ENCODE measurements at regions not wholly inside any gene's neighbourhood (a gene's known extent, or its start where the extent isn't known, plus 50 kb on each side); places are given as distances from the start of the nearest gene placed in this dataset.

- Histone ChIP-seq H3K4me3 (no peak overlapping the region), H3K4me1 (no peaks in the 10 kb centered on the region), H3K27ac (no peak overlapping the region), H3K9me3 (no peaks in the 10 kb centered on the region), H3K27me3 (ENCODE audit: insufficient read depth in 3 of 3, low read length in 2 of 3) (no peaks in the 10 kb centered on the region), H3K36me3 (ENCODE audit: insufficient read depth in 1 of 2, low read depth in 1 of 2) (no peaks in the 10 kb centered on the region)
- intact Hi-C loops (cut with DNase I), result no loop called here
- WGBS, 3 donors, result 30 to 51% (median 32%) methylated on average over 8 of the region's 8 CpGs
- peak; percentile 73 to 75 for DNase-seq
- ATAC-seq, result peak; percentile 57 to 95 (median 91)
- TF ChIP-seq, protein P1, sequence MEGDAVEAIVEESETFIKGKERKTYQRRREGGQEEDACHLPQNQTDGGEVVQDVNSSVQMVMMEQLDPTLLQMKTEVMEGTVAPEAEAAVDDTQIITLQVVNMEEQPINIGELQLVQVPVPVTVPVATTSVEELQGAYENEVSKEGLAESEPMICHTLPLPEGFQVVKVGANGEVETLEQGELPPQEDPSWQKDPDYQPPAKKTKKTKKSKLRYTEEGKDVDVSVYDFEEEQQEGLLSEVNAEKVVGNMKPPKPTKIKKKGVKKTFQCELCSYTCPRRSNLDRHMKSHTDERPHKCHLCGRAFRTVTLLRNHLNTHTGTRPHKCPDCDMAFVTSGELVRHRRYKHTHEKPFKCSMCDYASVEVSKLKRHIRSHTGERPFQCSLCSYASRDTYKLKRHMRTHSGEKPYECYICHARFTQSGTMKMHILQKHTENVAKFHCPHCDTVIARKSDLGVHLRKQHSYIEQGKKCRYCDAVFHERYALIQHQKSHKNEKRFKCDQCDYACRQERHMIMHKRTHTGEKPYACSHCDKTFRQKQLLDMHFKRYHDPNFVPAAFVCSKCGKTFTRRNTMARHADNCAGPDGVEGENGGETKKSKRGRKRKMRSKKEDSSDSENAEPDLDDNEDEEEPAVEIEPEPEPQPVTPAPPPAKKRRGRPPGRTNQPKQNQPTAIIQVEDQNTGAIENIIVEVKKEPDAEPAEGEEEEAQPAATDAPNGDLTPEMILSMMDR (IDR thresholded peaks at IDR 0.05), result no peak
These were observed 403.9 kb upstream of the JARID2 start for GRCh38 chr6:14841901-14842421.

- 89 to 94% (median 92%) methylated on average over 16 to 17 of the region's 17 CpGs for WGBS, 3 donors
- H3K4me1 ChIP-seq, result no peaks in the 10 kb centered on the region
- no peaks in the 10 kb centered on the region for H3K36me3 ChIP-seq (ENCODE audit: insufficient read depth in 1 of 2, low read depth in 1 of 2)
- H3K27me3 ChIP-seq (ENCODE audit: insufficient read depth in 3 of 3, low read length in 2 of 3), result no peaks in the 10 kb centered on the region
- no peaks in the 10 kb centered on the region for H3K9me3 ChIP-seq
- intact Hi-C loops (cut with DNase I), result no loop called here
- no peak overlapping the region for H3K4me3 ChIP-seq
- TF ChIP-seq, protein P1 (IDR thresholded peaks at IDR 0.05), result no peak
- DNase-seq (no peak), ATAC-seq (no peak)
- no peak overlapping the region for H3K27ac ChIP-seq
These were observed 401.5 kb upstream of the JARID2 start for GRCh38 chr6:14844411-14844810.

DNA sequence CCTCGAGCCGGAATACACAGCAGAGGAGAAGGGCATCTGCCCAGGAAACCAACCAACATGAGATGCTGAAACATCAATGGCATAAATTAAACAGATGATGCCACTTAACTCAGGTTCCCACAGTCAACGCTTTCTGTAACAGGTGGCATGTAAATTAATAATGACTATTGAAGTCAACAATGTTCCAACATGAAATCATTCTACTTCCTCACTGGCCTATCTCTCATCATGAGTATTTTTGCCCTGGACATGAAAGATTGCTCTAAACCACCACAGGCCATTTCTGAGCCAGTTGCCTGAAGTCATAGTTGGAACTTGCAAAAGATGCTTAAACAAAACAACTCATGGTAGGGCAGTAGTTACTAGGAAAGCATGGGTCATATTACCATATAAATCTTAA is 397.9 kb upstream of the JARID2 start:
- ATAC-seq (peak in 3 of 4 donors; percentile 20 to 80 (median 61)), DNase-seq (no peak)
- H3K27me3 ChIP-seq (ENCODE audit: insufficient read depth in 3 of 3, low read length in 2 of 3), result no peaks in the 10 kb centered on the region
- WGBS, 3 donors, result 44 to 69% (median 48%) methylated on average over 3 of the region's 3 CpGs
- TF ChIP-seq, protein P1 (IDR thresholded peaks at IDR 0.05), result no peak
- no peak overlapping the region for H3K4me3 ChIP-seq
- no peaks in the 10 kb centered on the region for H3K9me3 ChIP-seq
- no peak overlapping the region for H3K27ac ChIP-seq
- no peaks in the 10 kb centered on the region for H3K36me3 ChIP-seq (ENCODE audit: insufficient read depth in 1 of 2, low read depth in 1 of 2)
- H3K4me1 ChIP-seq, result no peaks in the 10 kb centered on the region
- intact Hi-C loops (cut with DNase I), result no loop called here

- Histone ChIP-seq H3K27me3 (ENCODE audit: insufficient read depth in 3 of 3, low read length in 2 of 3) (no peaks in the 10 kb centered on the region), H3K27ac (no peak overlapping the region), H3K4me3 (no peak overlapping the region), H3K9me3 (no peaks in the 10 kb centered on the region), H3K36me3 (ENCODE audit: insufficient read depth in 1 of 2, low read depth in 1 of 2) (no peaks in the 10 kb centered on the region), H3K4me1 (no peaks in the 10 kb centered on the region)
- TF ChIP-seq, protein P1 (IDR thresholded peaks at IDR 0.05), result no peak
- intact Hi-C loops (cut with DNase I), result no loop called here
- DNase-seq, result no peak
- ATAC-seq, result no peak
These were observed 396.7 kb upstream of the JARID2 start for GRCh38 chr6:14849185-14849584.

GRCh38 chr6:14851281-14851680 is 394.6 kb upstream of the JARID2 start:
- no peaks in the 10 kb centered on the region for H3K4me1 ChIP-seq
- no peak overlapping the region for H3K27ac ChIP-seq
- intact Hi-C loops (cut with DNase I), result no loop called here
- H3K9me3 ChIP-seq, result no peaks in the 10 kb centered on the region
- H3K27me3 ChIP-seq (ENCODE audit: insufficient read depth in 3 of 3, low read length in 2 of 3), result no peaks in the 10 kb centered on the region
- no peak for DNase-seq
- WGBS, 3 donors, result 86 to 89% (median 86%) methylated on average over 6 to 8 of the region's 8 CpGs
- no peaks in the 10 kb centered on the region for H3K36me3 ChIP-seq (ENCODE audit: insufficient read depth in 1 of 2, low read depth in 1 of 2)
- no peak overlapping the region for H3K4me3 ChIP-seq
- ATAC-seq, result no peak
- TF ChIP-seq, protein P1 (IDR thresholded peaks at IDR 0.05), result no peak
